ENCODE measurements at regions not wholly inside any gene's neighbourhood (a gene's known extent, or its start where the extent isn't known, plus 50 kb on each side); places are given as distances from the start of the nearest gene placed in this dataset.

- Histone ChIP-seq H4K20me1 (ENCODE audit: insufficient read depth, low read length, poor library complexity, severe bottlenecking) (no peaks in the 10 kb centered on the region), H3K4me1 (ENCODE audit: insufficient read depth, low read length, poor library complexity, severe bottlenecking) (no peaks in the 10 kb centered on the region), H2AFZ (ENCODE audit: low read length) (no peak overlapping the region), H3F3A (ENCODE audit: low read depth) (no peaks in the 10 kb centered on the region), H3K4me2 (ENCODE audit: low read depth, low read length, poor library complexity, severe bottlenecking) (no peak overlapping the region), H3K79me2 (ENCODE audit: insufficient read depth, low read length) (no peaks in the 10 kb centered on the region), H3K9me3 (ENCODE audit: insufficient read depth, low read depth, low read length) (no peaks in the 10 kb centered on the region), H3K9me2 (replicated peaks; ENCODE audit: low read depth, low read length) (no peaks in the 10 kb centered on the region), H3K27me3 (ENCODE audit: insufficient read depth, low read length, poor library complexity, severe bottlenecking) (no peaks in the 10 kb centered on the region), H3K9ac (ENCODE audit: low read depth, low read length, poor library complexity, severe bottlenecking) (no peak overlapping the region), H3K36me3 (ENCODE audit: insufficient read depth, low read length) (no peaks in the 10 kb centered on the region), H3K4me3 (ENCODE audit: low read length, poor library complexity, severe bottlenecking) (no peak overlapping the region)
- TF ChIP-seq CTCF (conservative IDR thresholded peaks at IDR 0.05; ENCODE audit: low read length) (no peak), EZH2phosphoT487 (IDR thresholded peaks at IDR 0.05; ENCODE audit: borderline replicate concordance) (no peak)
Observed at GRCh38 chr5:175162036-175162435, 281.9 kb downstream of the DRD1 start.

- Histone ChIP-seq H3F3A (ENCODE audit: low read depth) (no peaks in the 10 kb centered on the region), H3K4me2 (ENCODE audit: low read depth, low read length, poor library complexity, severe bottlenecking) (no peak overlapping the region), H3K4me1 (ENCODE audit: insufficient read depth, low read length, poor library complexity, severe bottlenecking) (no peaks in the 10 kb centered on the region), H4K20me1 (ENCODE audit: insufficient read depth, low read length, poor library complexity, severe bottlenecking) (no peaks in the 10 kb centered on the region), H2AFZ (ENCODE audit: low read length) (no peak overlapping the region), H3K27me3 (ENCODE audit: insufficient read depth, low read length, poor library complexity, severe bottlenecking) (no peaks in the 10 kb centered on the region), H3K9me3 (ENCODE audit: insufficient read depth, low read depth, low read length) (no peaks in the 10 kb centered on the region), H3K4me3 (ENCODE audit: low read length, poor library complexity, severe bottlenecking) (no peak overlapping the region), H3K9ac (ENCODE audit: low read depth, low read length, poor library complexity, severe bottlenecking) (no peak overlapping the region), H3K79me2 (ENCODE audit: insufficient read depth, low read length) (no peaks in the 10 kb centered on the region), H3K9me2 (replicated peaks; ENCODE audit: low read depth, low read length) (no peaks in the 10 kb centered on the region), H3K36me3 (ENCODE audit: insufficient read depth, low read length) (no peaks in the 10 kb centered on the region)
- TF ChIP-seq EZH2phosphoT487 (IDR thresholded peaks at IDR 0.05; ENCODE audit: borderline replicate concordance): no peak
- no peak for TF ChIP-seq CTCF (conservative IDR thresholded peaks at IDR 0.05; ENCODE audit: low read length)
Observed at GRCh38 chr5:175159956-175160355, 284.0 kb downstream of the DRD1 start.

GRCh38 chr5:175148636-175149172 lies 295.3 kb downstream of the DRD1 start:
- Histone ChIP-seq H3F3A (ENCODE audit: low read depth) (no peaks in the 10 kb centered on the region), H3K27me3 (ENCODE audit: insufficient read depth, low read length, poor library complexity, severe bottlenecking) (no peaks in the 10 kb centered on the region), H2AFZ (ENCODE audit: low read length) (no peak overlapping the region), H3K4me3 (ENCODE audit: low read length, poor library complexity, severe bottlenecking) (no peak overlapping the region), H3K4me2 (ENCODE audit: low read depth, low read length, poor library complexity, severe bottlenecking) (no peak overlapping the region), H3K4me1 (ENCODE audit: insufficient read depth, low read length, poor library complexity, severe bottlenecking) (no peaks in the 10 kb centered on the region), H3K36me3 (ENCODE audit: insufficient read depth, low read length) (no peaks in the 10 kb centered on the region), H3K9ac (ENCODE audit: low read depth, low read length, poor library complexity, severe bottlenecking) (no peak overlapping the region), H3K9me2 (replicated peaks; ENCODE audit: low read depth, low read length) (no peaks in the 10 kb centered on the region), H3K79me2 (ENCODE audit: insufficient read depth, low read length) (no peaks in the 10 kb centered on the region), H3K9me3 (ENCODE audit: insufficient read depth, low read depth, low read length) (no peaks in the 10 kb centered on the region), H4K20me1 (ENCODE audit: insufficient read depth, low read length, poor library complexity, severe bottlenecking) (no peaks in the 10 kb centered on the region)
- no peak for TF ChIP-seq EZH2phosphoT487 (IDR thresholded peaks at IDR 0.05; ENCODE audit: borderline replicate concordance)
- TF ChIP-seq CTCF (conservative IDR thresholded peaks at IDR 0.05; ENCODE audit: low read length): no peak
